Skeletal muscle tissue (tissue), 3 donors: ENCODE measurements at regions not wholly inside any gene's neighbourhood (a gene's known extent, or its start where the extent isn't known, plus 50 kb on each side); places are given as distances from the start of the nearest gene placed in this dataset.

ENCODE experiments used
- H3K27ac ChIP-seq: one replicate; pipeline ENCODE4 v1.7.0; 2013; ENCODE audit warnings: mild to moderate bottlenecking, low read depth, low read length, inconsistent platforms
- H3K27me3 ChIP-seq, 3 donors: one replicate each; pipeline ENCODE4 v1.7.0; 2013; ENCODE audit warnings: low read length in 3 of 3; ENCODE audit not compliant: control insufficient read depth in 3 of 3, insufficient read depth in 3 of 3
- H3K36me3 ChIP-seq, 3 donors: one replicate each; pipeline ENCODE4 v1.7.0; 2013; ENCODE audit warnings: low read length in 3 of 3; ENCODE audit not compliant: control insufficient read depth in 3 of 3, insufficient read depth in 3 of 3
- H3K4me1 ChIP-seq, 3 donors: one replicate each; pipeline ENCODE4 v1.7.0; 2013; ENCODE audit warnings: low read length in 3 of 3, mild to moderate bottlenecking in 3 of 3; ENCODE audit not compliant: control insufficient read depth in 3 of 3, insufficient read depth in 3 of 3
- H3K4me3 ChIP-seq, 3 donors: one replicate each; pipeline ENCODE4 v1.7.0; 2013; ENCODE audit warnings: low read length in 3 of 3
- H3K9ac ChIP-seq, 3 donors: one replicate each; pipeline ENCODE4 v1.7.0; 2013; ENCODE audit warnings: low read length in 3 of 3, mild to moderate bottlenecking in 3 of 3, moderate library complexity in 2 of 3, low read depth in 1 of 3
- H3K9me3 ChIP-seq, 3 donors: one replicate each; pipeline ENCODE4 v1.7.0; 2013; ENCODE audit warnings: low read length in 3 of 3; ENCODE audit not compliant: control insufficient read depth in 3 of 3
- donor health status: Osteomylitis.

- no peak overlapping the region for H3K4me3 ChIP-seq
- H3K36me3 ChIP-seq: no peaks in the 10 kb centered on the region
- no peak overlapping the region for H3K9ac ChIP-seq
- peaks cover 18 to 47% (median 46%) of the 10 kb centered on the region in 3 donors for H3K27me3 ChIP-seq
- no peak overlapping the region for H3K27ac ChIP-seq
- no peaks in the 10 kb centered on the region for H3K9me3 ChIP-seq
- H3K4me1 ChIP-seq: no peaks in the 10 kb centered on the region
These were observed 724.6 kb downstream of the PTPRU start for GRCh38 chr1:29960876-29961275.

DNA sequence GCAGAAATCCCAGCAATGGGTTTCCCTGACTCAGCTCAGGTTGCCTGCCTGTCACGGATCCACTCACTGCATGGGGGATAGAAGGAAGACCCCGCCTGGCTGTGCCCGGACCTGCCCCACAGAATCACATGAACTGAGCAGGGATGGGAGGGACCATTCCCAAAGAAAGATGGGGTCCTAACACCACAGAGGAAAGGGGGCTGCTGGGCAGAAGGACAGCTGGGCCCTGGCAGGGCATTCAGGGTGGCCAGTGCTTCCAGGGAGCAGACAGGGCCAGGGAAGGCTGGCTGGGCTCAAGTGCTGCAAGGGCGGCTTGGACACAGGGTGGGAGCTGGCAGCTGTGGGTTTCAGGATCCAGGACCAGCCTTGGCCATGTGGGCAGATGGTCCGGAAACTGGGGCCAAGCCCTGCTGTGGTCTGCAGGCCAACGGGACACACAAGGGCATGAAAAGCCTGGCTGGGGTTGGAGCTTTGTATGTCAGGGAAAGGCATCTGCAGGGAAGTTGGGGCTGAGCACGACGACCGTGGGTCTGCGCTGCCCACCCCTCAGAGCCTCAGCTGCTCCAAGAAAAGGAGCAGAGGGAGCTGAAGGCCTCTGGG lies 723.9 kb downstream of the PTPRU start:
- Histone ChIP-seq H3K4me3 (no peak overlapping the region), H3K27ac (no peak overlapping the region), H3K4me1 (no peaks in the 10 kb centered on the region), H3K9ac (no peak overlapping the region), H3K9me3 (no peaks in the 10 kb centered on the region), H3K36me3 (no peaks in the 10 kb centered on the region), H3K27me3 (peaks cover 15 to 43% (median 41%) of the 10 kb centered on the region in 3 donors)

DNA sequence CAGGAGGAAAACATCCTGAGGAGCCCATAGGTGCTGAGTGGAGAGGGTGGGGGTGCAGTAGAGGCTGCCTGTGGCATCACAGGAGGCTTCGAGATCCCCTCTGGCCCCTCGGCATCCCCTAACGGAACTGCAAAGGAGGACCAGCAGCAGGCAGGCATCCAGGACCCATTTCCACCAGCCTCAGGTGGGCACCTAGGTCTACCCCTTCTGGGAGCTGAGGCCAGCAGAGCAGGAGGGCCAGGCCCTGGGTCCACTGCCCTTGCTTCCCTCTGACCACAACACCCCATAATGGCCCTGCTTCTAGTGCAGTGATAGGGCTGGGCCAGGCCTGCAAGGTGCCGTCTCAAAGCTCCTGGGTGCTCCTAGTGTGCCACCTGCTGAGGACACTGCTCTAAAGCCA lies 723.0 kb downstream of the PTPRU start:
- Histone ChIP-seq H3K9ac (no peak overlapping the region), H3K27me3 (peaks cover 11 to 45% (median 35%) of the 10 kb centered on the region in 3 donors), H3K4me3 (no peak overlapping the region), H3K36me3 (no peaks in the 10 kb centered on the region), H3K4me1 (no peaks in the 10 kb centered on the region), H3K9me3 (no peaks in the 10 kb centered on the region), H3K27ac (no peak overlapping the region)

DNA sequence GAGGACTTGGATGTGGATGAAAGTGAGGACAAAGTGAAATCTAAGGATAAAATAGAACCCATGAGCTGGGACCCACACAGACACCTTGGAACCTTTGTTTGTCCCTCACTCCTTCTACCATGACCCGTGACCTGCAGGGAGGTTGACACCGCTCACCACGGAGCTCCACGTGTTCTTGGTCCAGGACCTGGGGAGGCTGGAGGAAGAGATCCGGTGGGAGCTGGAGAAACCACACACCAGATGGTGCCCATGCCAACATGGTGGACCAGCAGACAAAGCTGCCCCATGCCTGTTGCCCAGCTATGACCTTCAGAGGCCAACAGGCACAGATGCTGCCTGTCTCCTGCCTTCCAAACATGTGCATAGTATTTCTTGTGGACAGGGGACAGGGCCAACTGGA lies 721.9 kb downstream of the PTPRU start:
- Histone ChIP-seq H3K4me1 (no peaks in the 10 kb centered on the region), H3K9ac (no peak overlapping the region), H3K27me3 (peaks cover 11 to 47% (median 31%) of the 10 kb centered on the region in 3 donors), H3K9me3 (no peaks in the 10 kb centered on the region), H3K4me3 (no peak overlapping the region), H3K27ac (no peak overlapping the region), H3K36me3 (no peaks in the 10 kb centered on the region)

GRCh38 chr1:29956349-29957030 lies 720.2 kb downstream of the PTPRU start:
- Histone ChIP-seq H3K9ac (no peak overlapping the region), H3K27ac (no peak overlapping the region), H3K4me1 (no peaks in the 10 kb centered on the region), H3K4me3 (no peak overlapping the region), H3K36me3 (no peaks in the 10 kb centered on the region), H3K9me3 (no peaks in the 10 kb centered on the region), H3K27me3 (peaks cover 7 to 35% (median 22%) of the 10 kb centered on the region in 3 donors)

DNA sequence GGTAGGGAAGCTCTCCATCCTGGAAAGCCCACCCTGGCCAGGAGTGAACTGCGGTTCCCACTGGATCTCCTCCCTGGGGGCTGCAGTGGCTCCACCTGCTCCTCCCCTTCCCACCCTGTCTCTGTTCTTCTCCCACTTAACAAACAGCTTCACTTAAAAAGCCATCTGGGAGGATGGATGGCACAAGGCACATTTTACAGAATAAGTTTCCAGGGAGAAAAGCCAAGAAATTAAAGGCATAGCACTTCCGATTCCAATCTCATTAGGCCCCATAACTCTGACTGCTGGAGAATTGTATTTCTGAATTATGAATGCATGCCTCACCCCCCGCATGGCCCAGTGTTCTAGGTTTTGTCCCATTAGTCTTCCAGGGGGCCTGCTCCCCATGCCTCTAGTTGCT lies 718.3 kb downstream of the PTPRU start:
- Histone ChIP-seq H3K27ac (no peak overlapping the region), H3K27me3 (peaks cover 3 to 19% (median 8%) of the 10 kb centered on the region in 3 donors), H3K36me3 (no peaks in the 10 kb centered on the region), H3K9me3 (no peaks in the 10 kb centered on the region), H3K4me1 (no peaks in the 10 kb centered on the region), H3K4me3 (no peak overlapping the region), H3K9ac (no peak overlapping the region)

DNA sequence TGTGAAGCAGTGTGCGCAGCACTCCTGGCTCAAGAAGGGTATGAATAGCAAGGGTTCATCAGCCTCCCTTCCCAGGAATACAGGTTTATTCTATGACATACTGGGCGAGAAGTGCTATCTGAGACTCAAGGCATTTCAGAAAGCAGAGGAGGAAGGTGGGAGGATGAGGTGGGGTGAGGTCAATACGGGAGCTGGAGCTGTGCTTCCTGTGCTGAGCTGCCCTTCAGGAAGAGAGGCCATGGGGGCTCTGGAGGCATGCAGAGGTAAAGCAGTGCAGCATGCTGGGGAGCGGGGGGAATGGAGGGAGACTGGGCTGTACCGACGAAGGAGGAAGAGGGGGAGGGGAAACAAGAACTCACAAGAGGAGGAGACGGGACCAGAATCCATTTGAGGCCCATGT lies 717.6 kb downstream of the PTPRU start:
- Histone ChIP-seq H3K27ac (no peak overlapping the region), H3K27me3 (peaks cover 0 to 14% (median 2%) of the 10 kb centered on the region in 3 donors), H3K4me1 (no peaks in the 10 kb centered on the region), H3K9ac (no peak overlapping the region), H3K9me3 (no peaks in the 10 kb centered on the region), H3K36me3 (no peaks in the 10 kb centered on the region), H3K4me3 (no peak overlapping the region)

DNA sequence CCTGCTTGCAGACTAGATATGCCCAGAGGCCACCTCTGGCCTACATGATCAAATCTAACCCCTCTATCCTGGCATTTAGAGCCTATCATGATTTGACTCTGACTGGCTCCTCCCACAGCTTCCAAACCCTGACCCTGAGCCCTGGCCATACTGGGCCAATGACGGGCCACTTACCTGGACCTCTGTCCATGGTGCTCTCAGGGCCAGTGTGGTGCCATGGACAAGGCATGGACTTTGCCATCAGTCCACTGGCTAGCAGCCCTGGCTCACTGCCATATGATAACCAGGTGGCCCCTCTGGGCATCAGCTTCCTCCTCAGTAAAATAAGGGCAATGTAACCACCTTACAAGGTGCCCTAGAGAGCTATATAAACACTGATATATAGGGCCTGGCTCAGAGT lies 713.4 kb downstream of the PTPRU start:
- Histone ChIP-seq H3K9me3 (no peaks in the 10 kb centered on the region), H3K9ac (no peak overlapping the region)

DNA sequence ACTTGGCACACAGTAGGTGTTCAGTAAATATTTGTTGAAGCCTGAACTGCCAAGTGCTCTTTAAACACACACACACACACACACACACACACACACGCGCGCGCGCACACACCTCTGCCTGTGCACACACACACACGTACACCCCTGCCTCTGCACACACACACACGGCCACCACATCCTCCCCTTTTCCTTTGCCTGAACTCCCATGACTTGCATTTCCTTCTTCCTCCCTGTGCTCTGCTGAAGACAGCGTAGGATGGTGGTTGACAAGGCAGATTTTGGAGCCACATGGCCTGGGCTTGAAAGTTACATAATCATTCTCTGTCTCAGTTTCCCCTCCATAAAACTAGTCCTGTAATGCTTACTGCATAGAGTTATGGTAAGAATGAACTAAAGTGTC lies 712.3 kb downstream of the PTPRU start:
- no peaks in the 10 kb centered on the region for H3K4me1 ChIP-seq
- H3K9me3 ChIP-seq: no peaks in the 10 kb centered on the region
- H3K27me3 ChIP-seq: peaks cover 13 to 33% (median 15%) of the 10 kb centered on the region in 3 donors

More for the DNA sequence above, 713.4 kb downstream of the PTPRU start:
- Histone ChIP-seq H3K4me1 (no peaks in the 10 kb centered on the region), H3K27ac (no peak overlapping the region), H3K4me3 (no peak overlapping the region), H3K27me3 (peaks cover 13 to 40% (median 16%) of the 10 kb centered on the region in 3 donors), H3K36me3 (no peaks in the 10 kb centered on the region)

DNA sequence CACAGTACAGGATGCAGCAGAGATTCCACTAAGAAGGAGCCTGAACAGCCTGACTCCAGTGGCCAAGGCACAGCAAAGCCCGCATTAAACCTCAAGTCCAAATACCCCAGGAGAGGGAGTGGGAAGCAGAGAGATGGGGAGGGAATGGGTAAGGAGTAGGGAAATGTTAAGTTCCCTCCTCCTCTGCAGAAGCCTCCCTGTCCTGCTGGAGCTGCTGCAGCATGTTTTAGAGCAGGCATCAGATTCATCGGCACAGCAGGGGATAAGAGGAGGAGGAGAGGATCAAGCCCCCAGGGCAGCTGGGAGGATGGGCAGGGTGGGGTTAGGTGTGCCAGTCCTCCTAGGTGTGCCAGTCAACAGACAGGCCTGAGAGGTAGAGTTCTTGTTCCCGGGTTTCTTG lies 709.7 kb downstream of the PTPRU start:
- Histone ChIP-seq H3K36me3 (no peaks in the 10 kb centered on the region), H3K27ac (no peak overlapping the region), H3K27me3 (peaks cover 13 to 38% (median 17%) of the 10 kb centered on the region in 3 donors), H3K9ac (no peak overlapping the region), H3K4me3 (no peak overlapping the region), H3K9me3 (no peaks in the 10 kb centered on the region), H3K4me1 (no peaks in the 10 kb centered on the region)

More for the DNA sequence above, 712.3 kb downstream of the PTPRU start:
- no peak overlapping the region for H3K9ac ChIP-seq
- no peak overlapping the region for H3K27ac ChIP-seq
- no peaks in the 10 kb centered on the region for H3K36me3 ChIP-seq
- no peak overlapping the region for H3K4me3 ChIP-seq
